WERI-Rb-1 (cell line): ENCODE measurements at regions not wholly inside any gene's neighbourhood (a gene's known extent, or its start where the extent isn't known, plus 50 kb on each side); places are given as distances from the start of the nearest gene placed in this dataset.

ENCODE experiments used
- DNase-seq: peaks from one replicate; pipeline ENCODE4 v3.0.0-alpha.2; 2020
- H3K27ac ChIP-seq: fragments of 250-450 bp; sonication (Bioruptor Pico); 2 replicates; pipeline ENCODE4 v1.5.1; 2020; ENCODE audit warnings: mild to moderate bottlenecking, moderate library complexity
- H3K27me3 ChIP-seq: fragments of 250-450 bp; sonication (Bioruptor Pico); 2 replicates; pipeline ENCODE4 v1.5.1; 2021; ENCODE audit warnings: mild to moderate bottlenecking, low read depth, moderate library complexity; ENCODE audit not compliant: insufficient read depth, severe bottlenecking
- H3K36me3 ChIP-seq: fragments of 250-450 bp; sonication (Bioruptor Pico); 2 replicates; pipeline ENCODE4 v1.5.1; 2020; ENCODE audit warnings: mild to moderate bottlenecking, moderate library complexity
- H3K4me3 ChIP-seq: 2 replicates; pipeline ENCODE4 v1.5.1; 2011; ENCODE audit warnings: low read depth, mild to moderate bottlenecking, control low read depth, low read length
- H3K9me3 ChIP-seq: fragments of 250-450 bp; sonication (Bioruptor Pico); 2 replicates; pipeline ENCODE4 v1.5.1; 2021; ENCODE audit warnings: mild to moderate bottlenecking, moderate library complexity; ENCODE audit not compliant: severe bottlenecking
- TF ChIP-seq, protein P1 (sequence below): IDR thresholded peaks from 2 replicates; pipeline ENCODE4 v1.5.1; 2011; ENCODE audit warnings: low read depth, mild to moderate bottlenecking, control low read depth, inconsistent platforms, low read length

DNA sequence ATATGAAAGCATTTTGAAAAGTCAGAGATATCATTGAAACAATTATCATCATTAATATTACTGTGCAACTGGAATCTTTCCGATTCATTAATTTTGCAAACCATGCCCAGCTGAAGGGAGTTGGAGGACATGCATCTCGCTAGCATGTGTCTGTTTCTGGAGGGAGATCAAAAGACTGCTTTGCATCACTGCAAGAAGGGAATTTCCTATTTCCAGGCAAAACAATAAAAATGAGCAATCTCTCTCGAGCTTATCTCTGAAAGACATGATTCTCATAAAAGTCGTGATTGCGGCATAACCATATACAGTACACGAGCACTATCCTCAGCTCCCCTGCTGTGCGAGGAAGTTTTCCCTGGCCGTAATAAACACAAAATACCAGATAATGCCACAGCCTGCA lies 607.6 kb upstream of the DPP6 start:
- H3K36me3 ChIP-seq = no peaks in the 10 kb centered on the region
- no peak for DNase-seq
- H3K9me3 ChIP-seq = no peaks in the 10 kb centered on the region
- no peak overlapping the region for H3K27ac ChIP-seq
- H3K27me3 ChIP-seq = peaks cover 69% of the 10 kb centered on the region
- no peak overlapping the region for H3K4me3 ChIP-seq
- TF ChIP-seq, protein P1, sequence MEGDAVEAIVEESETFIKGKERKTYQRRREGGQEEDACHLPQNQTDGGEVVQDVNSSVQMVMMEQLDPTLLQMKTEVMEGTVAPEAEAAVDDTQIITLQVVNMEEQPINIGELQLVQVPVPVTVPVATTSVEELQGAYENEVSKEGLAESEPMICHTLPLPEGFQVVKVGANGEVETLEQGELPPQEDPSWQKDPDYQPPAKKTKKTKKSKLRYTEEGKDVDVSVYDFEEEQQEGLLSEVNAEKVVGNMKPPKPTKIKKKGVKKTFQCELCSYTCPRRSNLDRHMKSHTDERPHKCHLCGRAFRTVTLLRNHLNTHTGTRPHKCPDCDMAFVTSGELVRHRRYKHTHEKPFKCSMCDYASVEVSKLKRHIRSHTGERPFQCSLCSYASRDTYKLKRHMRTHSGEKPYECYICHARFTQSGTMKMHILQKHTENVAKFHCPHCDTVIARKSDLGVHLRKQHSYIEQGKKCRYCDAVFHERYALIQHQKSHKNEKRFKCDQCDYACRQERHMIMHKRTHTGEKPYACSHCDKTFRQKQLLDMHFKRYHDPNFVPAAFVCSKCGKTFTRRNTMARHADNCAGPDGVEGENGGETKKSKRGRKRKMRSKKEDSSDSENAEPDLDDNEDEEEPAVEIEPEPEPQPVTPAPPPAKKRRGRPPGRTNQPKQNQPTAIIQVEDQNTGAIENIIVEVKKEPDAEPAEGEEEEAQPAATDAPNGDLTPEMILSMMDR = no peak

DNA sequence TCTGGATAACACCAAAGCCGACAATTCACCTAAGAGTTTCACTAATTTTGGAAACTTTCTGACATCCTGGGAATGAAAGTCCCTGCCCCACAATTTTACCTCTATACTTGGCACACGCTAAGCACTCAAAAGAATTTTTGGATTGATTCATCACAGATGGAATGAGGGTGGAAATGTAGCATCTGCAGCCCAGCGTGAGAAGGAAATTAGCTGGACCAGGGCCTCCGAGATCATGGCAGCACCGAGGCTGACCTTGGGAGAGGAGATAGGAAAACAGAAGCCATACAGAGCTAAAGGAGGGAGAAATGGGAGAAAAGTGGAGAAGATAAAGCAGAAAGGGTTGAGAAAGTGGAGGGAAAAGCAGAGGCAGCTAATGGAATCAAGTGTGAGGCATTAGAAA lies 606.6 kb upstream of the DPP6 start:
- Histone ChIP-seq H3K9me3 (no peaks in the 10 kb centered on the region), H3K27ac (no peak overlapping the region), H3K4me3 (no peak overlapping the region), H3K36me3 (no peaks in the 10 kb centered on the region), H3K27me3 (peaks cover 66% of the 10 kb centered on the region)
- DNase-seq = no peak
- TF ChIP-seq, protein P1 = no peak

DNA sequence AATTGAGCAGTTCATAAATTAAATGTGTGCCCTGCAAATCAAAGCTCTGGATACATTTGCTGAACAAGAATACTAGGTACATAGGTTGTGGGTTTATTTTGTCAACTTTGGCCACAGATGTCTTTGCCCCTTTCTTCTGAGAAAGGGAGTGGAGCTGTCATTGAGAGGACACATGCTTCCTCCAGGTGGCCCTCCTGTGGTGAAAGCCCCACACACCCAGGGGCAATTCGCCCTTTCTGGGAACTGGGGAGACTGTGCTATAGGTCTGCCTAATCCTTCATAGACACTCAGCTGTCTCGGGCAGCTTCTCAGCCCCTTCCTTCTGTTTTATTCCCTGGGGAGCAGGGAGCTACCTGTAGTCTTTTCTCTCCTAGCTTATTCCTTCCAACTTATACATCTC lies 605.7 kb upstream of the DPP6 start:
- Histone ChIP-seq H3K36me3 (no peaks in the 10 kb centered on the region), H3K27me3 (peaks cover 59% of the 10 kb centered on the region), H3K27ac (no peak overlapping the region), H3K9me3 (no peaks in the 10 kb centered on the region), H3K4me3 (no peak overlapping the region)
- TF ChIP-seq, protein P1 = no peak
- DNase-seq = no peak

DNA sequence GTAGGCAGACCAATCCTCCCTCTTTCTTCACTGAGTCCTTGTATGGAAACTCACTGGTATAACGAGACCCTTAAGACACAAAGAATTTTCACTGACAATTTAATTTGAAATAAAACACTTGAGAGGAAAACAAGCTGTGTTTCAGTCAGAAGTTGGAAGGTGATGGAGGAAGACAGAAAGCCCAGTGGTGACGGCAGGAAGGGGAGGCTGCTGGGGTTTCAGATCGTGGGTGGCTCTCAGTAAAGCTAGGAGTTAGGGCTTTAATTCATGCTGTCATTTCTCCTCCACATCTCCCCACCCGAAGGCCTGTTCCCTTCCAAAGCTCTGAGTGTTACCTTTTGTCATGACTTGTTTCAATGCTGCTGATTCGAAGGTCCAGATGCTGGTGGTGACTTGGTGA lies 605.2 kb upstream of the DPP6 start:
- TF ChIP-seq, protein P1 = no peak
- Histone ChIP-seq H3K27me3 (peaks cover 56% of the 10 kb centered on the region), H3K27ac (no peak overlapping the region), H3K4me3 (no peak overlapping the region), H3K36me3 (no peaks in the 10 kb centered on the region), H3K9me3 (no peaks in the 10 kb centered on the region)
- DNase-seq = no peak

DNA sequence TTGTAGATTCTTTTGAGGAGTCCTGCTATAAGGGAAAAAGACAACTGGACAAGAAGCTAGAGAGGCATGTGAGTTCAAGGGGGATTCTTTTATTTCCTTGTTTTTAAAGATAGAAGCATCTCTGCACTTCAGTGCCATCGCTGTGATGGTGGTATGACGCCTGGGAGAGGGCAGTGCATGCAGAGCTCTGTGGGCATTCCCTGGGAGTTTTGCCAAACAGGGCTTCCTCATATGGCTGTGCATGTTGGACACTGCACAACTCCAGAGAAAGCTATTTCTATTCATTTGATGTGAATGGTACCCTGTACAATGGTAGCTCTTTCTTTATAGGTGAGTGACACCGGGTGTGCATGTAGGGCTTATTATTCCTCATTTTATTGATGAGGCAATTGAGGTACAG lies 599.5 kb upstream of the DPP6 start:
- Histone ChIP-seq H3K4me3 (no peak overlapping the region), H3K27ac (no peak overlapping the region), H3K36me3 (no peaks in the 10 kb centered on the region), H3K9me3 (no peaks in the 10 kb centered on the region), H3K27me3 (peaks cover 64% of the 10 kb centered on the region)
- no peak for DNase-seq
- TF ChIP-seq, protein P1 = no peak

DNA sequence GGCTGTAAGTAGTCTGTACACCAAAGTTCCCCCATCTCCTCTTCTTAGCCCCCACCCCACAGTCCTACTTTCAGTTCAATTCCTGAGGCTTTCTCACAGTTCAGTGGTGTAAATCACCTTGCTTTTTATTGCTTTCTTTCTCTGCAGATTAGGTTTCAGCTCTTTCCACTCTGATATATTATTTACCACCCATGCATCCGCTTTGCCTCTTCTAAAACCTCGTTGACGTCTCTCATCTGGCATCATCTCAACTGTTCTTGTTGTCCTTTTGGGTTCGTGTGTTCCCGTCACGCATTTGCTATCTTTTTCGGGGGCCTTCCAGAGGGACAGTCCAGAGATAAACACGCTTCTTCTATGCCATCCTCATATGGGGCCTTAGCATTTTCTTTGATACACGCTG lies 597.9 kb upstream of the DPP6 start:
- no peaks in the 10 kb centered on the region for H3K9me3 ChIP-seq
- DNase-seq = no peak
- TF ChIP-seq, protein P1 = no peak
- H3K27me3 ChIP-seq = peaks cover 68% of the 10 kb centered on the region
- no peak overlapping the region for H3K4me3 ChIP-seq
- no peaks in the 10 kb centered on the region for H3K36me3 ChIP-seq
- H3K27ac ChIP-seq = no peak overlapping the region
